Activated naive CD4-positive, alpha-beta T cell treated with anti-CD3 and anti-CD28 coated beads, Interleukin-2, amount 10 ng/mL, durations not matched to agents 7 days and 5 days (primary cell): ENCODE measurements at regions not wholly inside any gene's neighbourhood (a gene's known extent, or its start where the extent isn't known, plus 50 kb on each side); places are given as distances from the start of the nearest gene placed in this dataset.
A peak's percentile ranks its signal among the peaks of the same experiment; 100 is the strongest.
"Not testable (repeated sequence)": the region's sequence is repeated elsewhere in the genome, so short reads cannot be mapped to it uniquely, and the experiment has no call there.

Source experiments
- CTCF ChIA-PET: fragments of 350-600 bp; sonication (Branson Sonifier 250); formaldehyde crosslinking; loops from one replicate; lab custom pipeline; 2021; ENCODE audit warnings: antibody characterized with exemption; lab: Charles Lee
- DNase-seq: peaks from one replicate; pipeline ENCODE4 v3.0.0-alpha.2; 2020
- H3K27ac Mint-ChIP-seq: one replicate; pipeline ENCODE4 v1.8.0; 2021; ENCODE audit warnings: mild to moderate bottlenecking, moderate library complexity, mixed read lengths
- H3K27me3 Mint-ChIP-seq: one replicate; pipeline ENCODE4 v1.8.0; 2021; ENCODE audit warnings: mild to moderate bottlenecking, mixed read lengths
- H3K36me3 Mint-ChIP-seq: one replicate; pipeline ENCODE4 v1.8.0; 2021; ENCODE audit warnings: mixed read lengths
- H3K4me1 Mint-ChIP-seq: one replicate; pipeline ENCODE4 v1.8.0; 2021; ENCODE audit warnings: mixed read lengths
- H3K4me3 Mint-ChIP-seq: one replicate; pipeline ENCODE4 v1.8.0; 2021; ENCODE audit warnings: mild to moderate bottlenecking, moderate library complexity, mixed read lengths
- H3K9me3 Mint-ChIP-seq: one replicate; pipeline ENCODE4 v1.8.0; 2021; ENCODE audit warnings: mixed read lengths

- DNase-seq: peak; percentile 51
- no peaks in the 10 kb centered on the region for H3K9me3 Mint-ChIP-seq
- no peaks in the 10 kb centered on the region for H3K36me3 Mint-ChIP-seq
- no peak overlapping the region for H3K4me3 Mint-ChIP-seq
- no peak overlapping the region for H3K27ac Mint-ChIP-seq
- H3K27me3 Mint-ChIP-seq: no peaks in the 10 kb centered on the region
- no peaks in the 10 kb centered on the region for H3K4me1 Mint-ChIP-seq
- CTCF ChIA-PET: interaction anchor here (0.6 to 2.2 kb wide), 7 partner anchors 14 to 973 kb away, joined by 3 to 7 read pairs (median 3); no protein-coding TSS in a partner anchor
Measured at GRCh38 chr18:1663879-1664705, 759.4 kb downstream of the ADCYAP1 start.

DNA sequence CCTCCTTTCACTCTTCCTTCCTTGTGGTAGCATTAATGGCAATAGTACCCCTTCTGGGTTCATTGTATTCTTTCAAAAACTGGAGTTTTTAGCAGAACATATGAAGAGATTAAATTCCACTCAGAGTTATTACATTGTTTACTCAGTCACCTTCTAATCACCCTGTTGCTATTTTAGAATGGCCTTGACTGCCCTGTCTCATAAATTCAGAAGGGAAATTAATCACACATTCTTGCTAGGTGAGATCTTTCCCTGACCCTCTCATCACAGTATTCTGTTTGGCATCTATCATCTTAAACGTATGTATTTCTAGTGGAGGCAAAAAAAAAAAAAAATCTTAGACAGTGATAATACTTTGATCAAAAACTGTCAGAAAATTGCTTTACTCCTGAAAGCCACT lies 760.4 kb downstream of the ADCYAP1 start:
- CTCF ChIA-PET: no interaction called here
- H3K4me3 Mint-ChIP-seq: no peak overlapping the region

DNA sequence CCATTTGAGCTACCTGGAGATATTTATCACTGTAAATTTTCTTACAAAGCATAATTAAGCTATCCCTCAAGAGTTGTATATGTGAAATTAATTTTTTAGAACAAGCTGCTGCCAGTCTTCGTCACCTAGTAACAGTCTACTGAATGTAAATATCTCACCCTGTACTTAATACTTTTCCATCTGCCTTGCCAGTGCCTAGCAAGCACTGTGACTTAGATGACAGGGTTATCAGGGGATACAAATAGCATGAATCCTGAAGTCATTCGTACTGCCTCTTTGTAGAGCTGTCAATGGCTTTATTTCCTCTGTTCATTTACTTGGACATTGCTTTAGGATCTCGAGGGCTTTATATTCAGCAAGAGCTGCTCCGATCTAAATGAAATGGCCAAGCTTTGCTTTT lies 763.6 kb downstream of the ADCYAP1 start:
- H3K9me3 Mint-ChIP-seq: no peaks in the 10 kb centered on the region
- CTCF ChIA-PET: interaction anchor here (1.2 kb wide), 1 partner anchor 9 kb away, joined by 3 read pairs; no protein-coding TSS in a partner anchor
- no peaks in the 10 kb centered on the region for H3K4me1 Mint-ChIP-seq
- H3K36me3 Mint-ChIP-seq: no peaks in the 10 kb centered on the region
- no peak overlapping the region for H3K4me3 Mint-ChIP-seq
- no peak for DNase-seq
- H3K27ac Mint-ChIP-seq: no peak overlapping the region
- no peaks in the 10 kb centered on the region for H3K27me3 Mint-ChIP-seq

More for the DNA sequence above, 760.4 kb downstream of the ADCYAP1 start:
- H3K4me1 Mint-ChIP-seq: no peaks in the 10 kb centered on the region
- H3K9me3 Mint-ChIP-seq: no peaks in the 10 kb centered on the region
- no peak overlapping the region for H3K27ac Mint-ChIP-seq
- H3K36me3 Mint-ChIP-seq: no peaks in the 10 kb centered on the region
- DNase-seq: no peak
- H3K27me3 Mint-ChIP-seq: no peaks in the 10 kb centered on the region

- CTCF ChIA-PET, H3K36me3 Mint-ChIP-seq, H3K9me3 Mint-ChIP-seq, H3K4me3 Mint-ChIP-seq, H3K4me1 Mint-ChIP-seq, DNase-seq, H3K27ac Mint-ChIP-seq, H3K27me3 Mint-ChIP-seq: not testable (repeated sequence)
Measured at GRCh38 chr18:1671710-1672109, 767.0 kb downstream of the ADCYAP1 start.

DNA sequence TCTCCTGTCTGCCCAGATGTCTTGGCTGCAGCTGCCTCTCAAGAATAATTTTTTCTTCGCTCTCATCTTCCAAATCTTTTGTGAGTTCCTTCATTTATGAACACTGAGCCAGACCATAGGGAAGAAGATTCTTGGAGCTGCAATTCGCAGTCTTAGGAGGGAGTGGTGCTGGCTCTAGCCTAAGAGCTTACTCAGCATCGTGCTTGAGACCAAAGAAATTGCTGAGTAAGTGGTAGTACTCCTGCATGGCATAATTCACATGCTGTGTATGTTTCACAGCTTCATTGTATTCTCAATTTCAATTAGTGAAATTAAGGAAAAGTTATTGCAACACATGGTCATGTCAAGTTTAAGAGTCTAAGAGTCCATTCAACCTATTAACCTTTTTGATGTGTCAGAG lies 771.7 kb downstream of the ADCYAP1 start:
- no peaks in the 10 kb centered on the region for H3K9me3 Mint-ChIP-seq
- H3K27me3 Mint-ChIP-seq: no peaks in the 10 kb centered on the region
- H3K36me3 Mint-ChIP-seq: no peaks in the 10 kb centered on the region
- no peak overlapping the region for H3K27ac Mint-ChIP-seq
- CTCF ChIA-PET: no interaction called here
- no peaks in the 10 kb centered on the region for H3K4me1 Mint-ChIP-seq
- H3K4me3 Mint-ChIP-seq: no peak overlapping the region
- DNase-seq: no peak

- no peaks in the 10 kb centered on the region for H3K27me3 Mint-ChIP-seq
- no peak overlapping the region for H3K4me3 Mint-ChIP-seq
- no peaks in the 10 kb centered on the region for H3K4me1 Mint-ChIP-seq
- no peaks in the 10 kb centered on the region for H3K9me3 Mint-ChIP-seq
- H3K27ac Mint-ChIP-seq: no peak overlapping the region
- CTCF ChIA-PET: no interaction called here
- H3K36me3 Mint-ChIP-seq: no peaks in the 10 kb centered on the region
- DNase-seq: no peak
Measured at GRCh38 chr18:1680108-1680507, 775.4 kb downstream of the ADCYAP1 start.

- no peaks in the 10 kb centered on the region for H3K9me3 Mint-ChIP-seq
- CTCF ChIA-PET: no interaction called here
- H3K4me3 Mint-ChIP-seq: no peak overlapping the region
- no peak for DNase-seq
- no peaks in the 10 kb centered on the region for H3K36me3 Mint-ChIP-seq
- H3K27ac Mint-ChIP-seq: no peak overlapping the region
- H3K27me3 Mint-ChIP-seq: no peaks in the 10 kb centered on the region
- H3K4me1 Mint-ChIP-seq: no peaks in the 10 kb centered on the region
Measured at GRCh38 chr18:1691863-1692262, 787.2 kb downstream of the ADCYAP1 start.

- Mint-ChIP-seq H3K9me3 (no peaks in the 10 kb centered on the region), H3K4me3 (no peak overlapping the region)
Measured at GRCh38 chr18:1708006-1708405, 803.3 kb downstream of the ADCYAP1 start.

DNA sequence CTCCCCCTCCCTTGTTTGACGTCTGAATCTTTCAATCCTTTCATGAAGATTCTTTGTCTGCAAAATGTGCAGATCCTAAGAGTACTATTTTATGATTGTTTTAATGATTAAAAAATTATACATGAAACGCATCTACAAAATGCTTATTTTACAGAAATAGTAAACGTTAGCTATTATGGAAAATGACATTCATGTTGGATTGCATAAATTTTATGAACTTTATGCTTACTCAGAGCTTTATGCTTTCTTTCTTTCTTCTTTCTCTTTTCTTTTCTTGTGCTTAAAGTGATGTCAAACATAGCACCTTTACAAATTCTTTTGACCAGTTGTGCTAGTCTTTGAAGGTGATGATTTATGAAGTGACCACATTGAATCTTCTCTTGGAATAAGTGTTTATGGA lies 805.4 kb downstream of the ADCYAP1 start:
- DNase-seq: no peak
- no peaks in the 10 kb centered on the region for H3K27me3 Mint-ChIP-seq
- no peak overlapping the region for H3K27ac Mint-ChIP-seq
- CTCF ChIA-PET: no interaction called here
- H3K36me3 Mint-ChIP-seq: no peaks in the 10 kb centered on the region
- H3K9me3 Mint-ChIP-seq: no peaks in the 10 kb centered on the region
- H3K4me1 Mint-ChIP-seq: no peaks in the 10 kb centered on the region
- no peak overlapping the region for H3K4me3 Mint-ChIP-seq

More at GRCh38 chr18:1708006-1708405, 803.3 kb downstream of the ADCYAP1 start:
- CTCF ChIA-PET: no interaction called here
- no peak overlapping the region for H3K27ac Mint-ChIP-seq
- H3K4me1 Mint-ChIP-seq: no peaks in the 10 kb centered on the region
- no peak for DNase-seq
- no peaks in the 10 kb centered on the region for H3K27me3 Mint-ChIP-seq
- H3K36me3 Mint-ChIP-seq: no peaks in the 10 kb centered on the region

GRCh38 chr18:1732143-1732542 lies 827.5 kb downstream of the ADCYAP1 start:
- CTCF ChIA-PET: no interaction called here
- no peaks in the 10 kb centered on the region for H3K9me3 Mint-ChIP-seq
- no peak overlapping the region for H3K4me3 Mint-ChIP-seq
- no peaks in the 10 kb centered on the region for H3K4me1 Mint-ChIP-seq
- no peak for DNase-seq
- H3K27me3 Mint-ChIP-seq: no peaks in the 10 kb centered on the region
- no peaks in the 10 kb centered on the region for H3K36me3 Mint-ChIP-seq
- H3K27ac Mint-ChIP-seq: no peak overlapping the region

- DNase-seq: no peak
- no peaks in the 10 kb centered on the region for H3K4me1 Mint-ChIP-seq
- no peak overlapping the region for H3K27ac Mint-ChIP-seq
- no peaks in the 10 kb centered on the region for H3K9me3 Mint-ChIP-seq
- H3K27me3 Mint-ChIP-seq: no peaks in the 10 kb centered on the region
- no peak overlapping the region for H3K4me3 Mint-ChIP-seq
- CTCF ChIA-PET: no interaction called here
- no peaks in the 10 kb centered on the region for H3K36me3 Mint-ChIP-seq
Measured at GRCh38 chr18:1746131-1746530, 825.2 kb downstream of the METTL4 start.

- Mint-ChIP-seq H3K4me3 (no peak overlapping the region), H3K36me3 (no peaks in the 10 kb centered on the region), H3K27me3 (no peaks in the 10 kb centered on the region), H3K27ac (no peak overlapping the region), H3K4me1 (no peaks in the 10 kb centered on the region), H3K9me3 (no peaks in the 10 kb centered on the region)
- CTCF ChIA-PET: no interaction called here
- no peak for DNase-seq
Measured at GRCh38 chr18:1751249-1751648, 820.1 kb downstream of the METTL4 start.

- CTCF ChIA-PET: no interaction called here
- Mint-ChIP-seq H3K36me3 (no peaks in the 10 kb centered on the region), H3K27me3 (no peaks in the 10 kb centered on the region), H3K4me1 (no peaks in the 10 kb centered on the region), H3K9me3 (no peaks in the 10 kb centered on the region), H3K27ac (no peak overlapping the region), H3K4me3 (no peak overlapping the region)
- DNase-seq: no peak
Measured at GRCh38 chr18:1760901-1761300, 810.4 kb downstream of the METTL4 start.

- Mint-ChIP-seq H3K9me3 (no peaks in the 10 kb centered on the region), H3K27me3 (no peaks in the 10 kb centered on the region), H3K36me3 (no peaks in the 10 kb centered on the region), H3K4me3 (no peak overlapping the region), H3K27ac (no peak overlapping the region), H3K4me1 (no peaks in the 10 kb centered on the region)
- no peak for DNase-seq
- CTCF ChIA-PET: no interaction called here
Measured at GRCh38 chr18:1774261-1774660, 797.0 kb downstream of the METTL4 start.

GRCh38 chr18:1777843-1778242 lies 793.5 kb downstream of the METTL4 start:
- no peaks in the 10 kb centered on the region for H3K36me3 Mint-ChIP-seq
- H3K9me3 Mint-ChIP-seq: peaks cover 1% of the 10 kb centered on the region
- no peaks in the 10 kb centered on the region for H3K27me3 Mint-ChIP-seq
- CTCF ChIA-PET: no interaction called here
- no peaks in the 10 kb centered on the region for H3K4me1 Mint-ChIP-seq
- no peak for DNase-seq
- H3K4me3 Mint-ChIP-seq: no peak overlapping the region
- no peak overlapping the region for H3K27ac Mint-ChIP-seq
